ENCODE measurements at regions not wholly inside any gene's neighbourhood (a gene's known extent, or its start where the extent isn't known, plus 50 kb on each side); places are given as distances from the start of the nearest gene placed in this dataset.

DNA sequence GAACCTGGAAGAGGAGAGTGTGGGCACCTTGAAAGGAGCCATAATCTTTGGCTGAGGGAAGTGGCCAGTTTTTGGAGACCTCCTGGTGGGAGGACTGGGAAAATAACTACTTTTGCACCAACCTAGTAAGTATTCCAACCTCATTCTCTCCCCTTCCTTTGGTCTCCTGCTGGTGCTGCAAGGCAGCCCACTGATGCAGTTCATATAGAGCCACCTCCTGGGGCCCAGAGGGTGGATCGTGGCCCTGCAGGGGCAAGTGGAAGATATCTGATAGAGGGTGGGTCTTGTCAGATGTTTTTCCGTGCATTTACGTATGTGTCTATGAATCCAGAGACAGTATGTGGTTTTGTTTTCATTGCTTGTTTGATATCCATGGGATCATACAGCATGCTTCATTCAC lies 172.8 kb upstream of the PITX1 start:
- TF ChIP-seq, protein P1, sequence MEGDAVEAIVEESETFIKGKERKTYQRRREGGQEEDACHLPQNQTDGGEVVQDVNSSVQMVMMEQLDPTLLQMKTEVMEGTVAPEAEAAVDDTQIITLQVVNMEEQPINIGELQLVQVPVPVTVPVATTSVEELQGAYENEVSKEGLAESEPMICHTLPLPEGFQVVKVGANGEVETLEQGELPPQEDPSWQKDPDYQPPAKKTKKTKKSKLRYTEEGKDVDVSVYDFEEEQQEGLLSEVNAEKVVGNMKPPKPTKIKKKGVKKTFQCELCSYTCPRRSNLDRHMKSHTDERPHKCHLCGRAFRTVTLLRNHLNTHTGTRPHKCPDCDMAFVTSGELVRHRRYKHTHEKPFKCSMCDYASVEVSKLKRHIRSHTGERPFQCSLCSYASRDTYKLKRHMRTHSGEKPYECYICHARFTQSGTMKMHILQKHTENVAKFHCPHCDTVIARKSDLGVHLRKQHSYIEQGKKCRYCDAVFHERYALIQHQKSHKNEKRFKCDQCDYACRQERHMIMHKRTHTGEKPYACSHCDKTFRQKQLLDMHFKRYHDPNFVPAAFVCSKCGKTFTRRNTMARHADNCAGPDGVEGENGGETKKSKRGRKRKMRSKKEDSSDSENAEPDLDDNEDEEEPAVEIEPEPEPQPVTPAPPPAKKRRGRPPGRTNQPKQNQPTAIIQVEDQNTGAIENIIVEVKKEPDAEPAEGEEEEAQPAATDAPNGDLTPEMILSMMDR (IDR thresholded peaks at IDR 0.05), result no peak
- no peak for TF ChIP-seq POLR2AphosphoS5 (IDR thresholded peaks at IDR 0.05)
- TF ChIP-seq POLR2A (IDR thresholded peaks at IDR 0.05), result no peak
- no peak for TF ChIP-seq EP300 (IDR thresholded peaks at IDR 0.05; ENCODE audit: low read depth)
